ENCODE measurements at regions not wholly inside any gene's neighbourhood (a gene's known extent, or its start where the extent isn't known, plus 50 kb on each side); places are given as distances from the start of the nearest gene placed in this dataset.

DNA sequence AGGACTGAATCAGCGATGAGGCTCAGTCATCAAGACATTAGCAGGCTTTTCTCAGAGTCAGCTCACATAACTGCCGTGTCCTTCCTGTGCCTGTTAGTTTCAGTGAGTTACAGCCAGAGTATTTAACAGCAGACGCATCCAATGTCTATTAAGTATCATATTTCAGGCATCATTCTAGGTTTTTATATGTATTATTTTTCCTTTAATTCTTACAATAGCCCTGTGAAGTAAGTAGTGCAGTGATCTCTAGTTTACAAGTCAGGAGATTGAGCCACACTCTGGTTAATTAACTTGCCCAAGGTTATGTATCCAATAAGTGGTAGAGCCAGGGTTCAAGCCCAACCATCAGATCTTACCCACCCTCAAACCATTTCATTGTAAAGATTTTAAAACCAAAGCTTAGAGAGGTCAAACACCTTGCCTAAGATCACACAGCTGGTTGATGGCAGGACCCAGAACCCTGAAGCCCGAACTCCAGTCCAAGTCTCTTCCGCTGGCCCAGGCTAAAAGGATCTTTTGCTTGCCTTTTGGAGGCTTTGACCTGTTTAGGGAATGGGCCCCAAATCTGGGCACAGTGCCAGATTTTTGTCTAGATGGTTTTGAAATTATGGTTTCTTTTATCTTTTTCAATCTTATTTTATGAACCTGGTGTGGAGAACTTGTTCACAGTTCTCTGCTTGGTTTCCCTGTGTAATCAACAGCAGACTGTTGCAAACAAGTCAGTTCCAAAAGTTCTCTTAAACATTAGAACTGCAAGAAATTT, 261.2 kb upstream of the CLINT1 start:
- peak; percentile 40 for DNase-seq (ENCODE audit: low read depth)

DNA sequence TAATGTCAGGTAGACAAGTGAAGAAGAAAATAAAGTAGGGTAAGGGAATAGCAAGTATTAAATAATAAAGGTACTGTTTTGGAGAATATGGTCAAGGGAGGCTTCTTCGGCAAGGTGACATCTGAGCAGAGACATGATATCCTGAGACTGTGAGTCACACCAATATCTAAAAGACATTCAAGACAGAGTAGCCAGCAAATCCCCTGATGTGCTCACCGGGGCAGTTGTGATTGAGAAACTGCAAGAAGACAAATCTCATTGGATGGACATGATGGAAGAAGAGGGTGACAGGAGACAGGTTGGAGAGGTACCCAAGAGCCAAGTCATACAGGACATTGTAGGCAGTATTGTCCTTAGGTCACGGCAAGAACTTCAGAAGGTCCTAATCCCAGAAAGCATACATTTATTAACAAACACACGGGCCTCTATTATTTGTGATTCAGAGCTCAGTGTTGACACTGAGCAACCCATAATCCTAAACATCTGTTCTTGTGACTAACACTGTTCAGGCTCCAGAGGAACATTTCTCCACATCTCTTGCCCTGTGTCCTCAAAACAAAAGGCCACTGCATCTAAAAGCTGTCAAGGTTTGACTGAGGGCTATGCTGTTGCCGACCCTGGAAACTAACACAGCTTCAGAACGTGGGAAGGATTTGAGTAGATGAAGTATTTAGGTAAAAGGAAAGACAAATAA, 258.7 kb upstream of the CLINT1 start:
- DNase-seq (ENCODE audit: low read depth) = peak; percentile 68

DNA sequence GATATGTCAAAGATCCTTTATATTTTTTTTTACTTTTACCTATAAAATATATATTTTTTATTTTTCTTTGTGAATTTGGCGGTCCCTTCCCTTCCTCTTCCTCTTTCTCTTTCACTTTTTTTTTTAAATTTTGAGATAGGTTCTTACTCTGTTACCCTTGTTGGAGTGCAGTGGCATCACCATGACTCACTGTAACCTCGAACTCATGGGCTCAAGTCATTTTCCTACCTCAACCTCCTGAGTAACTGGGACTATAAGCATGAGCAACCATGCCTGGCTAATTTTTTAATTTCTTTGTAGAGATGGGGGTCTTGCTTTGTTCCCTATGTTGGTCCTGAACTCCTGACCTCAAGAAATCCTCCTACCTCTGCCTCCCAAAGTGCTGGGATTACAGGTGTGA, 258.0 kb upstream of the CLINT1 start:
- DNase-seq (ENCODE audit: low read depth) = no peak

DNA sequence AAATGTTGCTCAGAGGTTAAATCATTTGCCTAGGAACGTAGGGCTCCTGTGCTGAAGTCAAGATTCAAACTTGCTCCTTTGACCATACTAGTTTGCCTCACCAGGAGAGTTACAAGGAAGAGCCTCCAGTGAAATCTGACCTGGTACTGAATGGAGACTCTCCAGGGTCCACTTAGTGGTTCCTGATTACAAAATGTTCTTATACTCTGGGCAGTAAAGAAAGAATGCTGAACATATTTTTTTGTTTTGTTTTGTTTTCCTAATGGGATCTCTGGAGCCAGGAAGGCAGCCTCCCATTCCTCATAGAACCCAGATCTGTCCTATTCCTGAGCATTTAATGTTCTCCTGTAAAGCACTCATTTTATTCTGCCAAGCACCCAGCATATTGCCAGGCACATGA, 256.5 kb upstream of the CLINT1 start:
- no peak for DNase-seq (ENCODE audit: low read depth)

DNA sequence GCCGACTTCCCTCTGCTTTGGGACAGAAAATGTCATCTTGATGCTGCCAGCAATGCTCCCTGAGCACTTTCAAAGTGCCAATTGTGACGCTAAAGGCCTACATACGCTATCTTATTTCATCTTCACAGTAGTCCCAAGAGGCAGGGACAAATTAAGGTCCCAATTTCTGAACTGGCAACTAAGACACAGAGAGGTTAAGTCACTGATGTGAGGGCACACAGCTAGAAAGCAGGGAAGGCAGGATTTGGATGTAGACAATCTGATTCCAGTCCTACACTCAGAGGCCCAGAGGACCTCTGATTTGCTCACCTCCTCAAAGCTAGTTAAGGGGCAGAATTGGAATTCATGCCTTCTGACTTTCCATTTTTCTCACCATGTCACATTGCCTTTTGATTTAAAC, 249.2 kb upstream of the CLINT1 start:
- no peak for DNase-seq (ENCODE audit: low read depth)

DNA sequence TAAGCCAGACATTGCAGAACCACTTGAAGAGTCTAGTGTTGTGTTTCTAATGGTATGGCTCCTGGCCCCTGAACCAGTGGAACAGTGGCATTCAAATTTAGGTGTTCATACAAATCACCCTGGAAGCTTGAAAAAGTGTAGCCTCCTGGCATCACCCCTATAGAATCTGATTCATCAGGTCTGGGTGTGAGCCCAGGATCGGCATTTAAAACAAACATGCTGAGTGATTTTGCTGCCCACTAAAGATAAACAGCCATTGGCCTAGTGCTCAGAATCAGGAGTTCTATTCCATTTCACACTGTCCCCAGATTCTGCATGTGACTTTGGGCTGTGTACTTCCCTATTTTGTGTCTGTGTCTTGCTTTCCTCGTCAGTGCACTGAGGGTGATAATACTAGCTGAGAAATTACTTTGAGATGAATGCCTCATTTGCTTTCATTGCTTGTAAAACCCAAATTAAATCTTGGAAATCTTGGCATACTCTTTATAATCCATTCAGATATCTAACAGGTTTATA, 241.5 kb upstream of the CLINT1 start:
- DNase-seq (ENCODE audit: low read depth) = no peak

DNA sequence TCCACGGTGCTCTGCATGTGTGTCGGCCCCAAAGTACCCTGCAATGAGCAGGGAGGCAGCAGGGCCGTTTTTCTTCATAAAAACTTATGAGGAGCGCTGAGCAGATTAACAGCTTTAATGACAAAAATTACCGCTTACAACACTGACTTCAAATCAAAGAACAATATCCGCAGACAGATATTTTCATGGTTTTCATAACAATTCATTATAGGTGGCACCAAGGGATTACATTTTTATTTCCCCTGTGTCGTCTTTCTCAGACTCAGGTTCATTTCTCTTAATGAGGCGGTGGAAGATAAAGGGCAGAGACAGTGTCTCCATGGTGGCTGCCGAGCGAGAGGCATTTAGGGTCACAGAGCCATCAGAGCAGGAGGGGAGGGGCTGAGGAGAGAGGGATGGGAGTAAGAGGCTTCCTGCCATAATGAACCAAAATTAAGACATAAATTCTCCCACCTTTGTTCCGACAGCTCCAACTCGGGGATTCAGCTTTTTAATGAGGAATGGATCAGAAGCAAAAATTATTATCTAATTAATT, 240.7 kb upstream of the CLINT1 start:
- no peak for DNase-seq (ENCODE audit: low read depth)

DNA sequence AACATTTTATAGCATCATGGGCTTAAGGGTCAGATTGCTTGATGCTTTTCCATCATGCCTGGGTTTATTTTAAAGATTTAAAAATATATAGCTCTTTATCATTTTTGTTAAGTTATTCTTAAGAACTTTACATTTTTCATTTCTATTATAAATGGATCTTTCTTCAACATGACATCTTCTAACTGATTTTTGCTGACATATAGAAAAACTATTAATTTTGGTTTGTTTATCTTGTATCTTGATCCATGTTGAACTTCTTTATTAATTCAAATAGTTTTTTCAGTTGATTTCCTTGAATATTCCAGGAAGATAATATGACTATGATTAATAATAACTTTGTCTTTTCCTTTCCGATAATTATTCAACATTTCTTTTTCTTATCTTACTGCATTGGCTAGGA, 237.9 kb upstream of the CLINT1 start:
- DNase-seq (ENCODE audit: low read depth) = no peak

DNA sequence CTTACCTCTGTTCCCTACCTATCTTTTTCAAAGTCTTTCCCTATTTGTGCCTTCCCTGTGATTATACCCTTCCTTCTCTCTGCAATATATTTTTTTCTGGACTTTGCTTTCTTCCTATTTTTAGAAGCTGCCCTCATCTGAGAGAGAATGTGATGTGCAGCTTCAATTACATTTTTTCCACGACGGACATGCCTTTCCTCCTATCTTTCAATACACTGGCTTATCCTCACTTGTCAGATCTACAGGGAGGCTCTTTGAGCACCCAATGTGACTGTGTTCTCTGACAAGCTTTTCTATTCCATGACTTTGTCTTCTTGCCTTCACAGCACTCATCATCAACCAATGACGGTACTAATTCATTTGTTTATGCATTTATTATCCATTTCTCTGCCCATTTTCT, 227.9 kb upstream of the CLINT1 start:
- DNase-seq (ENCODE audit: low read depth) = no peak

DNA sequence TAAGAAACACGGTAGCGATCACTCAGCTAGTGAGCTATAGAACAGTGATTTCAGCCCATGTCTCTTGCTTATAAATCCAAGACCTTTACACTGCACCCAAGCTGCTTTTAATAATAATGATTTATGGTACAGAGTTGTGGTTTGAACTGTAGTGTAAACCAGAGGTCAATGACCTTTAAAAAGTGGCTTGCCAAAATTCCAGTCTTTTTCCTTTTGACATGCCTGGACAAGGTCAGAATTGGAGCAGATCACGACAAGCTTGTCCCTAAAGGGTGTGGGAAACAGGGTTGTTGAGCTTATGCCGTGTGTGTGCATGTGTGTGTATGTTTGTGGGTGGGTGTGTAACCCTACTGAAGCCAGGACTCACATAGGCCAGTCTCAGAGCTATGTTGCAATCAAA, 225.3 kb upstream of the CLINT1 start:
- no peak for DNase-seq (ENCODE audit: low read depth)

DNA sequence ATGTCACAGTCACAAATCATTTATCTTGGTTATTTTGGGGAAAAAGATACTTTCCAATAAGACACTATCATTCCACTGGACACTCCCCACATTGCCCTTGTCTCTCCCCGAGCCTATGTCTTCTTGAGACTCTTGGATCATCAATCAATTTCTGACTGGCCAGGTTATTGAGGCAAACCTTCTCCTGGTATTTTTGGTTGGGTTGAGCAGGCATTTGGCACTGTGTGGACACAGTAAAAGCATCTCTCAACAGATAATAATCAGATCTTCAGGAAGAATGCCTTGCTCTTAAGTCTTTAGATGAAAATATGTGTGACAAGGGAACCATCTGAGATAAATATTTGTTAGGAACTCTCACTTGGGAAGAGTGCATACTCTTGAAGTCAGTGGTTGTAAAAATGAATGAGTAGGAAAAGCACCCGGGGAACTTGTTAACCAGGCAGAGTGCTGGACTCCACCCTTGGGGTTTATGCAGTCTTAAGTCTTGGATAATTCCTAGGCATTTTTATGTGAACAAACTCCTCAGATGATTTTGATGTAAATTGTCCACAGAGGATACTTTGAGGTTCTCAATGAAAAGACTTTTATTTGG, 223.8 kb upstream of the CLINT1 start:
- no peak for DNase-seq (ENCODE audit: low read depth)

DNA sequence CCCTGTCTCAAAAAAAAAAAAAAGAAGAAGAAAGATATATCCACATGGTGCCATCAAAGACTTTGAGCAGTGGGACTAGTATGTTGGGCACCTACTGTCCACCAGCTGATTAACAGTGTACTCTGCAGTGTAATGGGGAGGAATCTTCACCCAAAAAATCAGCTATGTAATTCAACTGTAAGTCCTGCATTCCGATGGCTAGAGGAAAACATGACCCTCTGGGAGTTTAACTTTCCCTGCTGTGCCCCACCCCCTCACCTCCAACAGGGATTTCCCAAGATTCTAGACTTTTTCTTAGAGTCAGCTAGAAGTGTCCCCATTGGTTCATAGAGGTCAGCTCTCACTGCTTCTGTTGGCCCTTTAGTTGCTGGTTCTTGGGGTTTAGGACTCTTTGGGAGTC, 221.2 kb upstream of the CLINT1 start:
- no peak for DNase-seq (ENCODE audit: low read depth)

DNA sequence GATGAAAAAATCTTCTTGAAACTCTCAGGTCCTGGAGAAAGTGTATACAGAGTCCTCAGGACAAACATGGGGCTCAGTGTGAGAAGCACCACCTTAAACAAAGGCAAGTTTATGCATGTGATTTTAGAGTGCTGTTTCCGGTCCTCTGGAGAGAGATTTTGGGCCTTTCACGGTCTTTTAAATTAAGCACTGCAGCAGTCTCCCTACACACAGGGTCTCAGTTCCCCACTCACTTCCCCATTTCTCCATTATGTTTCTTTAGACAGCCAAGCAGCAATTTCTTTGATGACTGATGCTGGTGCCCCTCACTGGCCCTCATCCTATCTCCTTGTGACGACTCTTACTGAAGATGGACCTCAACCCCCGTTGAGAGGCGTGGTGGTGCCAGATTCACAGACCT, 220.2 kb upstream of the CLINT1 start:
- DNase-seq (ENCODE audit: low read depth) = no peak

DNA sequence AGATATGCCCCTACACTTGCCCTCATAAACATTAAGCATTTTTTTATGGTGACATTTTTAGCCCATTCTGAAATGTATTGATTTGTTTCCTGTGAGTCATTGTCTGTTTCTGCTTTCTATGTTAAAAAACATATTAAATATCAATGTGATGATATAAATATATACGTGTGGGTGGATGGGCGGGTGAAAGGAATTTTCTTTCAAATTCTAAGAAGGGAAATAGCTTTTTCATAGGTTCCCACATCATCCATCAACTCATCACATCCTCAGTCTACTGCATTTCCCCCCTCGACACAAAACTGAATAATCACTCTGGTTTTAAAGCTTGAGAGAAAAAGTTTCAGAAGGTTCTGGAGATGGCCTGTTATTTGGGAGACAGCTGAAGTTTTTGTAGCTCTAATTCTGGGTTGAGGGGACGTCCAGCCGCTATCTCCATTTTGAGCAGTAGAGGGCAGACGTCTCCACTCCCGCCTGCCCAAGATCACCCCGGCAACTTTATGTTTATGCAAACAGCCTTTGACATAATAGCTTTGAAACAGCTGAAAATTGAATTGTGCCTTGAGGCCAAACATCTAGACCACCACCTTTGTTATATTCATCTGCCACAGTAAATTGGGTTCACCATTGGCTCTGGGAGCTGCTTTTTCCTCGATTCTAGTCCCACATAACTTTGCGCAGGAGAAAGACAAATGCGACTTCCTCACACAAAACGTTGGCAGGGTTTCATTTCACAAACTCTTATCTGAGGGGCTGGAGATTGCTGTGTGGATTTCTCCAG, 216.2 kb upstream of the CLINT1 start:
- DNase-seq (ENCODE audit: low read depth) = peak; percentile 77

DNA sequence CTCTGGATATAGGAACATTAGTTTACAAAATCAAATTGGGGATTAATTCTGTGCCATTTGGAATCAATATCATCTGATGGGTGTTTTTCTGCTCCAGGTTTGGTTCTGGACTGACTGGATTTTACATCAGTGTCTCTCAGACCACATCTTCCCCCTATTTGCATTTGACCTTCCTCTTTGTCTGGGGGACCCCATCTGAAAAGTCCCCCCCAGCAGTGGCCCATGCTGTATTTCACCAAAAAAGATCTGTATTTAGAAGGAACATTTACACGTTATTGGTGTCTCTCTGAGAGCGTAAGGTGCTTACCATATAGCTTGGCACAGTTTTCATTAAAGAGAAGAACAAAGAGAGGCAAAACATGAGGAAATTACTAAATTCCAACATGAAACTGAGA, 215.6 kb upstream of the CLINT1 start:
- DNase-seq (ENCODE audit: low read depth) = no peak

DNA sequence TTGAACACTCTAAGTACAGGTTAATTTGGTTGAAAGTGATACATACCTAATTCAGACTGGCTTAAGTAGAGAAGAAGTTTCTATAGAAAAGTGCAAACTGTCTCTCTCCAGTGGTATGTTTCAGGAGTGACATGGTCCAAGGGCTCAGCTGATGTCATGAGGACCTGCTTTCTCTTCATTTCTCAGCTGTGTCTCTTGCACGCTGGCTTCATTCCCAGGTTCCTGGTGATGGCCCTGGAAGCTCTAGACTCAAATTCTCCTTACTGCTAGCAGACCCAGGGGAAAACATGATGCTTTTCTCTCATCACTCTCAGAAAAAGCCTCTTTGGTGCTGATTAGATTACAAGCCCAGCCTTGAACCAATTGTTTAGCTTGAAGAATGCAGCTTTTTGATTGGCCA, 211.9 kb upstream of the CLINT1 start:
- no peak for DNase-seq (ENCODE audit: low read depth)

DNA sequence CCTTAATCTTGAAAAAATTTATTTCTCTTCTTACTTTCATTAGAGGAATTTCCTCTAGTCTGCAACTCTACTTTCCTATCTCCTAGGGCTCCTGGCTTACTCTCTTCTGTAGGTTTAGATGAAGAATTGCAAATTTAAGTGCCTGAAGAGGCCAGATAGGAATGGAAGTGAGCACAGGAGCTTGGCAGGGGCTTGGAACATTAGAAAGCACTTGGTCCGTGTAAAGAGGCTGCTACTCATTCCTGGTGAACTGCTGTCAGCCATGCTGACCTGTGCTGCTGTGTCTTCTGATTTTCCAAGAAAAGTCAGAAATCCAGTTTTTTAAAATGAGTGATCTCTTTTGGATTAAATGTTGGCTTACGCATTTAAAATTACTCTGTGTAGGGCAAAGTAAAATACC, 210.9 kb upstream of the CLINT1 start:
- no peak for DNase-seq (ENCODE audit: low read depth)

DNA sequence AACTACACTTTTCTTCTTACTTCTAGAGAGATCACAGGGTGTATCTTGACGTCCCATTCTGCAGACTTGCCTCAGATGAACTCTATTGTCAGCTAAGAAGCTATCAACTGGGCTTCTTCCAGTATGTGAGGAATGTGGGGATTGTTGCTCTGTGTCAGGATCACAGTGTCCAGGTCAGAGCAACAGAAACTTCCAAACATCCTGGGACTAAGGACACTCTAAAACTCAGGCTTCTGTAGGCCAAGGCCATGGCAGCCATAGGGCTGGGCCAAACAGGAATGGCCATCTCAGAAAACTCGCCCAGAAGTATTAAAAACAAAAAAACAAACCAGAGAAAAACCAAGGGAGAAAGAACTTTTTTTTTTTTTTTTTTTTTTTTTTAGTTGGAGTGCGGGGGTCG, 210.0 kb upstream of the CLINT1 start:
- no peak for DNase-seq (ENCODE audit: low read depth)

DNA sequence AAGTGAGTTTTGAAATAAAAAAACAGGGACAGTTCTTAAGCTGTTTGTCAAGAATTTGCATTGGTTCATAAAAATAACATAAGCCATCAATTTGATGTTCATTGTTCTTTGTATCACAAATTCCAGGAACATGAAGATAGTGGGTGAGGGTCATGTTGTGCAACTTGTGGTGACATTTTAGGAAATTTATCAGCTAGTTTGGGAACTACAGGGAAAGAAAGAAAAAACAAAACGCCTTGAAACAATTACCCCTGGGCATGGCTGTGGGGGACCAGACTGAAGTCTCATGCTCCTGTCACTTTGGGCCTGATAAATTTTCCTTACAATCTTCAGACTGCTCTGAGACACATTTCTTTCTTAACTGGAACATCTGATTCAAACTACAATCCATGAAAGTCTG, 207.1 kb upstream of the CLINT1 start:
- no peak for DNase-seq (ENCODE audit: low read depth)

DNA sequence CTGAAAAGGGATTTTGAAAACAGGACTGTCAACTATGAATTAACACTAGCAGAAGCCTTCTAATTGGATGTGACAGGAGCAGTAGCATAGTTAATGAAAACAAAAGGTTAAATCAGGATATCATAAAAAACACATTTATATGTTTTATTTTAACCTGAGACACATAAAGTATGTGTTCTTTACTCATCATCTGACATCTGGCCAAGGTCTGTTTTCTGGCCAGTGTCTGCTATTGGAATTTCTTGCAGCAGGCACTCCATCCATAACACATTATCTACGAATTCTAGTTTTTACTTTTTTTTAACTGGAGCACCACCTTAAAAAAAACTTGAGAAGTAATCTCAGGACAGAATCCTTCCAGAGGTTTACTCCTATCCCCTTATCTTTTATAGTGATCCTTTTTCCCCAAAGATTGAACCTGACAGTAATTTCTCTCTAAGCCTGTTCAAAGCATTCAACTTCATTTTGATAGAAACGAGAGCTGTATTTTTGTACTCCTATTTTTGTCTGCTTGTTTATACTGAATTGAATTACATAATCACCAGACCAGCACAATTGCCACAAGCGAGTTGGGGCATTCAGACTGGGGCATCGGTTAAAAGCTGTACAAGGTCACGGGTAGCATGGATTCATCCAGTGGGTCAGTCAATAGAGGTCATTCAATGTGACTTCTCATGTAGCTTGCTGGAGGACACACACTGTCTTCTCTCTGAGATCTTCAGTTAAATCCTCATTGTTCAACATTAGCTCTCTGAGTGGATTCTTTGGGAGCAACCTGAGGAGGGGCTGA, 205.6 kb upstream of the CLINT1 start:
- no peak for DNase-seq (ENCODE audit: low read depth)

DNA sequence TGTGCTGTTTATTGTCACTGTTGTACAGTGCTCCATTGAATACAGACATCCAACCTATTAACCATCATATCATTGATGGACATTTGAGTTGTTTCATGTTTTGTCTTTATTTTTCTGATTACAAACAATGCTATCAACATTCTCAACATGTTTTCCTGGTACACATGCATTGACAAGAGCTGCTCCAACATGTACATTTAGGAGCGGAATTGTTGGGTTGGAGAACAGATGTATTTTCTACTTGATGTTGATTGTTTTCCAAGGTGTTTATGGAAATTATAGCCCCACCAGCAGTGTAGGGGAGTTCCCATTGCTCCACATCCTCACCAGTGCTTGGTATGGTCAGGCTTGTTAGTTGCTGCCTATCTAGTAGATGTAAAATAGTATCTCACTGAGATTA, 204.1 kb upstream of the CLINT1 start:
- DNase-seq (ENCODE audit: low read depth) = no peak
